OCI-LY7 (cell line): ENCODE measurements at regions not wholly inside any gene's neighbourhood (a gene's known extent, or its start where the extent isn't known, plus 50 kb on each side); places are given as distances from the start of the nearest gene placed in this dataset.

Experiments
- EZH2phosphoT487 ChIP-seq: fragments of 200-600 bp; sonication (generic); IDR thresholded peaks from 2 replicates; pipeline ENCODE4 v1.6.1; 2018; ENCODE audit warnings: low read depth, borderline replicate concordance, mild to moderate bottlenecking, mixed run types, antibody characterized with exemption, low read length, moderate library complexity, mixed read lengths
- TF ChIP-seq, protein P1 (sequence below): fragments of 200-600 bp; sonication (generic); conservative IDR thresholded peaks from 2 replicates; pipeline ENCODE4 v1.5.1; 2014; ENCODE audit warnings: mild to moderate bottlenecking, antibody characterized with exemption, low read length, moderate library complexity, mixed read lengths

- TF ChIP-seq, protein P1, sequence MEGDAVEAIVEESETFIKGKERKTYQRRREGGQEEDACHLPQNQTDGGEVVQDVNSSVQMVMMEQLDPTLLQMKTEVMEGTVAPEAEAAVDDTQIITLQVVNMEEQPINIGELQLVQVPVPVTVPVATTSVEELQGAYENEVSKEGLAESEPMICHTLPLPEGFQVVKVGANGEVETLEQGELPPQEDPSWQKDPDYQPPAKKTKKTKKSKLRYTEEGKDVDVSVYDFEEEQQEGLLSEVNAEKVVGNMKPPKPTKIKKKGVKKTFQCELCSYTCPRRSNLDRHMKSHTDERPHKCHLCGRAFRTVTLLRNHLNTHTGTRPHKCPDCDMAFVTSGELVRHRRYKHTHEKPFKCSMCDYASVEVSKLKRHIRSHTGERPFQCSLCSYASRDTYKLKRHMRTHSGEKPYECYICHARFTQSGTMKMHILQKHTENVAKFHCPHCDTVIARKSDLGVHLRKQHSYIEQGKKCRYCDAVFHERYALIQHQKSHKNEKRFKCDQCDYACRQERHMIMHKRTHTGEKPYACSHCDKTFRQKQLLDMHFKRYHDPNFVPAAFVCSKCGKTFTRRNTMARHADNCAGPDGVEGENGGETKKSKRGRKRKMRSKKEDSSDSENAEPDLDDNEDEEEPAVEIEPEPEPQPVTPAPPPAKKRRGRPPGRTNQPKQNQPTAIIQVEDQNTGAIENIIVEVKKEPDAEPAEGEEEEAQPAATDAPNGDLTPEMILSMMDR, result no peak
- no peak for TF ChIP-seq EZH2phosphoT487
Observed at GRCh38 chr2:18299423-18300212, 260.8 kb downstream of the RDH14 start.
